H1 (cell line): ENCODE measurements at regions not wholly inside any gene's neighbourhood (a gene's known extent, or its start where the extent isn't known, plus 50 kb on each side); places are given as distances from the start of the nearest gene placed in this dataset.

Experiments used
- CTCF ChIA-PET: fragments of 300-600 bp; sonication (Branson Sonifier 250); formaldehyde crosslinking; loops from one replicate; lab custom pipeline; 2021; ENCODE audit not compliant: partially characterized antibody; lab: Charles Lee
- POLR2A ChIA-PET: fragments of 300-600 bp; sonication (Branson Sonifier 250); formaldehyde crosslinking; loops from one replicate; lab custom pipeline; 2021; ENCODE audit warnings: inconsistent platforms; ENCODE audit not compliant: partially characterized antibody; lab: Charles Lee
- DNase-seq, 2 experiments: peaks; one replicate each; pipeline versions ENCODE4 v3.0.0 to v3.0.0-alpha.2; 2010 to 2022; ENCODE audit warnings: low spot score in 2 of 2, low read depth in 1 of 2, mixed read lengths in 1 of 2
- FAIRE-seq: peaks from 2 replicates; lab custom pipeline; 2011; peaks lifted over from hg19 to GRCh38; lab: Jason Lieb, UNC
- H2AFZ ChIP-seq: 2 replicates; pipeline ENCODE4 v1.8.1; 2012; ENCODE audit warnings: low read length, inconsistent platforms
- H2AK5ac ChIP-seq: 2 replicates; pipeline ENCODE4 v1.6.1; 2013; ENCODE audit warnings: low read depth, low read length
- H2BK120ac ChIP-seq: replicated peaks from 2 replicates; pipeline ENCODE3; 2013; ENCODE audit warnings: low read depth, low read length, inconsistent platforms
- H2BK12ac ChIP-seq: 2 replicates; pipeline ENCODE4 v1.6.1; 2013; ENCODE audit warnings: low read depth, low read length
- H2BK15ac ChIP-seq: 2 replicates; pipeline ENCODE4 v1.6.1; 2013; ENCODE audit warnings: low read length
- H2BK20ac ChIP-seq: 2 replicates; pipeline ENCODE4 v1.6.1; 2013; ENCODE audit warnings: low read length
- H2BK5ac ChIP-seq: 2 replicates; pipeline ENCODE4 v1.6.1; 2013; ENCODE audit warnings: low read depth, low read length
- H3K14ac ChIP-seq: 2 replicates; pipeline ENCODE4 v1.6.1; 2013; ENCODE audit warnings: inconsistent platforms; ENCODE audit not compliant: insufficient read length
- H3K18ac ChIP-seq: 2 replicates; pipeline ENCODE4 v1.6.1; 2013; ENCODE audit warnings: low read length; ENCODE audit errors: extremely low read depth
- H3K23ac ChIP-seq: 2 replicates; pipeline ENCODE4 v1.6.1; 2013; ENCODE audit warnings: inconsistent platforms; ENCODE audit not compliant: insufficient read length
- H3K23me2 ChIP-seq: 2 replicates; pipeline ENCODE4 v1.6.1; 2013; ENCODE audit warnings: low read depth, low read length
- H3K27ac ChIP-seq: 2 replicates; pipeline ENCODE4 v1.6.1; 2011; ENCODE audit warnings: low read depth, low read length, inconsistent platforms
- H3K27me3 ChIP-seq, 4 experiments: replicated peaks in 1 of 4; 1 replicate in 1 of 4; 2 replicates in 3 of 4; pipeline versions ENCODE4 v1.6.1 to v1.8.1; 2011 to 2013; ENCODE audit warnings: low read length in 3 of 4, mild to moderate bottlenecking in 3 of 4, inconsistent platforms in 2 of 4, mixed read lengths in 2 of 4, moderate library complexity in 1 of 4; ENCODE audit not compliant: control insufficient read depth in 3 of 4, insufficient read depth in 3 of 4; ENCODE audit errors: extremely low read depth in 1 of 4
- H3K36me3 ChIP-seq, 4 experiments: 2 replicates each; pipeline versions ENCODE4 v1.6.1 to v1.8.1; 2011 to 2013; ENCODE audit warnings: mild to moderate bottlenecking in 4 of 4, low read length in 3 of 4, moderate library complexity in 2 of 4, control low read depth in 1 of 4, inconsistent platforms in 1 of 4; ENCODE audit not compliant: insufficient read depth in 4 of 4, control insufficient read depth in 2 of 4
- H3K4ac ChIP-seq: replicated peaks from 2 replicates; pipeline ENCODE3; 2013; ENCODE audit warnings: low read length, low read depth, mixed read lengths, inconsistent platforms; ENCODE audit not compliant: insufficient read length
- H3K4me1 ChIP-seq, 4 experiments: replicated peaks in 1 of 4; 1 replicate in 1 of 4; 2 replicates in 3 of 4; pipeline versions ENCODE4 v1.6.1 to v1.8.1; 2011 to 2013; ENCODE audit warnings: low read length in 3 of 4, inconsistent platforms in 2 of 4, mixed read lengths in 1 of 4; ENCODE audit not compliant: insufficient read depth in 4 of 4, control insufficient read depth in 3 of 4
- H3K4me2 ChIP-seq, 2 experiments: 2 replicates each; pipeline versions ENCODE4 v1.6.1 to v1.8.1; 2011 to 2013; ENCODE audit warnings: low read depth in 2 of 2, low read length in 2 of 2, control low read depth in 1 of 2, inconsistent platforms in 1 of 2, mild to moderate bottlenecking in 1 of 2; ENCODE audit not compliant: insufficient read depth in 1 of 2
- H3K4me3 ChIP-seq, 4 experiments: fragments of 200-600, 300-600 bp in 1 of 4; sonication (generic), shearing (Covaris generic), sonication (Bioruptor Twin) in 1 of 4; 2 replicates each; pipeline versions ENCODE4 v1.5.1 to v1.8.1; 2011 to 2016; ENCODE audit warnings: low read length in 4 of 4, low read depth in 3 of 4, control low read depth in 2 of 4, inconsistent platforms in 2 of 4, mild to moderate bottlenecking in 2 of 4, mixed read lengths in 1 of 4, moderate library complexity in 1 of 4; ENCODE audit not compliant: insufficient read depth in 2 of 4; ENCODE audit errors: extremely low read depth in 1 of 4
- H3K56ac ChIP-seq: replicated peaks from 2 replicates; pipeline ENCODE3; 2013; ENCODE audit warnings: low read depth, mild to moderate bottlenecking, mixed read lengths, low read length, inconsistent platforms; ENCODE audit not compliant: insufficient read length
- H3K79me1 ChIP-seq: 2 replicates; pipeline ENCODE4 v1.6.1; 2013; ENCODE audit warnings: low read depth, low read length, control low read depth
- H3K79me2 ChIP-seq, 2 experiments: 2 replicates each; pipeline versions ENCODE4 v1.6.1 to v1.8.1; 2012 to 2013; ENCODE audit warnings: low read length in 2 of 2, mild to moderate bottlenecking in 2 of 2, inconsistent platforms in 1 of 2; ENCODE audit not compliant: insufficient read depth in 2 of 2, control insufficient read depth in 1 of 2
- H3K9ac ChIP-seq, 4 experiments: replicated peaks in 1 of 4; 1 replicate in 1 of 4; 2 replicates in 3 of 4; pipeline versions ENCODE4 v1.6.1 to v1.8.1; 2011 to 2013; ENCODE audit warnings: low read depth in 3 of 4, low read length in 3 of 4, control low read depth in 2 of 4, mild to moderate bottlenecking in 2 of 4, moderate library complexity in 2 of 4, inconsistent platforms in 1 of 4; ENCODE audit errors: extremely low read depth in 1 of 4
- H3K9me3 ChIP-seq, 2 experiments: 2 replicates each; pipeline versions ENCODE4 v1.6.1 to v1.8.1; 2012 to 2013; ENCODE audit warnings: mild to moderate bottlenecking in 2 of 2, moderate library complexity in 2 of 2, control low read depth in 1 of 2, inconsistent platforms in 1 of 2, low read depth in 1 of 2, low read length in 1 of 2, mixed read lengths in 1 of 2; ENCODE audit not compliant: insufficient read depth in 2 of 2
- H4K20me1 ChIP-seq, 2 experiments: replicated peaks in 1 of 2; 2 replicates each; pipeline versions ENCODE3 to v1.8.1; 2011 to 2013; ENCODE audit warnings: inconsistent platforms in 2 of 2, low read length in 2 of 2, mild to moderate bottlenecking in 1 of 2; ENCODE audit not compliant: insufficient read depth in 2 of 2, control insufficient read depth in 1 of 2
- H4K5ac ChIP-seq: 2 replicates; pipeline ENCODE4 v1.6.1; 2013; ENCODE audit warnings: low read length, low read depth, mixed read lengths, inconsistent platforms; ENCODE audit not compliant: insufficient read length
- H4K8ac ChIP-seq: 2 replicates; pipeline ENCODE4 v1.8.0; 2013; ENCODE audit warnings: mild to moderate bottlenecking, moderate library complexity, low read length, inconsistent platforms; ENCODE audit not compliant: insufficient read depth; ENCODE audit errors: extremely low read depth
- H4K91ac ChIP-seq: replicated peaks from 2 replicates; pipeline ENCODE3; 2013; ENCODE audit warnings: low read length, mixed read lengths, inconsistent platforms; ENCODE audit not compliant: insufficient read length
- BACH1 ChIP-seq: IDR thresholded peaks from 2 replicates; pipeline ENCODE4 v1.6.1; 2012; ENCODE audit warnings: low read length, improper control_type of control experiment
- CBX8 ChIP-seq: fragments of 300-800, 300-1000 bp; sonication (generic); IDR thresholded peaks from 2 replicates; pipeline ENCODE4 v1.7.1; 2016; ENCODE audit warnings: low read depth, low read length, borderline replicate concordance
- CEBPB ChIP-seq: IDR thresholded peaks from 2 replicates; pipeline ENCODE4 v1.6.1; 2012; ENCODE audit warnings: low read depth, low read length
- JUN ChIP-seq: IDR thresholded peaks from 2 replicates; pipeline ENCODE4 v1.6.1; 2011; ENCODE audit warnings: low read depth, mild to moderate bottlenecking, improper control_type of control experiment, low read length
- NRF1 ChIP-seq: IDR thresholded peaks from 2 replicates; pipeline ENCODE4 v1.6.1; 2011; ENCODE audit warnings: mild to moderate bottlenecking, low read depth, low read length, improper control_type of control experiment
- POLR2A ChIP-seq, 2 experiments: IDR thresholded peaks; 1 replicate in 1 of 2; 2 replicates in 1 of 2; pipeline ENCODE4 v1.6.1; 2011; ENCODE audit warnings: low read depth in 2 of 2, low read length in 2 of 2, mild to moderate bottlenecking in 2 of 2; ENCODE audit errors: control extremely low read depth in 1 of 2
- RFX5 ChIP-seq: IDR thresholded peaks from 2 replicates; pipeline ENCODE4 v1.6.1; 2011; ENCODE audit warnings: low read depth, low read length, improper control_type of control experiment, borderline replicate concordance
- SAP30 ChIP-seq: fragments of 300-600 bp; sonication (generic); IDR thresholded peaks from 2 replicates; pipeline ENCODE4 v1.7.1; 2012; ENCODE audit warnings: low read length, moderate library complexity, mild to moderate bottlenecking, inconsistent platforms; ENCODE audit not compliant: insufficient read depth, insufficient replicate concordance
- SP1 ChIP-seq: IDR thresholded peaks from 2 replicates; pipeline ENCODE4 v1.6.1; 2011; ENCODE audit warnings: low read depth, low read length
- TEAD4 ChIP-seq: IDR thresholded peaks from 2 replicates; pipeline ENCODE4 v1.6.1; 2012; ENCODE audit warnings: low read depth, low read length, inconsistent platforms, mixed read lengths
- YY1 ChIP-seq: IDR thresholded peaks from 2 replicates; pipeline ENCODE4 v1.6.1; 2011; ENCODE audit warnings: low read depth, mild to moderate bottlenecking, low read length
- TF ChIP-seq, protein P1 (sequence below): IDR thresholded peaks from 2 replicates; pipeline ENCODE4 v1.6.1; 2011; ENCODE audit warnings: low read depth, mild to moderate bottlenecking, low read length; ENCODE audit not compliant: insufficient read depth
- TF ChIP-seq, protein P2 (sequence below): IDR thresholded peaks from 2 replicates; pipeline ENCODE4 v1.6.1; 2012; ENCODE audit warnings: inconsistent platforms
- TF ChIP-seq, protein P3 (sequence below): IDR thresholded peaks from 2 replicates; pipeline ENCODE4 v1.6.1; 2012; ENCODE audit warnings: low read length, inconsistent platforms

DNA sequence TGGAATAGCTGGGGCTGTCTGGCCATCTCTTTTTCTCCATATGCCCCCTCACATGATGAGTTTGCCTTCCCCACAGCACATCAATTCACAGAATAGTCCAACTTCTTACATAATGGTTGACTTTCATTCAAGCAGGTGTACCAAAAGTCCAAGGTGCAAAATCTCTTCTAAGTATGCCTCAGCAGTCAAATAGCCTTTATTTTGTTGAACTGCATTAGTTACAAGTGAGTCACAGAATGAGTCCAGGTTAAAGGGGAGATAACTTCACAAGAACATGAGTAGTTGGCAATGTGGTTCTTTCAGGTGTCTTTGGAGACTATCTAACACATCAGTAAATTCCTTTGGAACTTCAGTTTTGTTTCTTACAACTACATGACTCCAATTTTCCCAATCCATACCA, 672.5 kb downstream of the PRELID2 start:
- Histone ChIP-seq H3K27me3 (peaks cover 1 to 14% (median 2%) of the 10 kb centered on the region in 4 experiments; a peak in 3 of 7 replicates), H2BK120ac (no peak overlapping the region), H4K91ac (no peak overlapping the region), H2BK15ac (no peak overlapping the region), H2AFZ (no peak overlapping the region), H3K4ac (no peak overlapping the region), H3K36me3 (no peaks in the 10 kb centered on the region), H3K18ac (no peak overlapping the region), H3K9me3 (no peaks in the 10 kb centered on the region), H2BK5ac (no peak overlapping the region), H3K4me2 (no peak overlapping the region), H2BK12ac (no peak overlapping the region), H3K9ac (no peak overlapping the region), H4K8ac (no peak overlapping the region), H3K27ac (no peak overlapping the region), H3K56ac (no peak overlapping the region), H4K20me1 (no peaks in the 10 kb centered on the region), H3K4me3 (no peak overlapping the region), H2BK20ac (no peak overlapping the region), H3K79me2 (no peaks in the 10 kb centered on the region), H3K23me2 (no peaks in the 10 kb centered on the region), H3K23ac (no peak overlapping the region), H3K14ac (no peak overlapping the region), H4K5ac (no peak overlapping the region), H2AK5ac (no peak overlapping the region), H3K79me1 (no peaks in the 10 kb centered on the region), H3K4me1 (peaks cover 2 to 7% (median 4%) of the 10 kb centered on the region in 4 experiments; a peak in 3 of 7 replicates)
- CTCF ChIA-PET = no interaction called here
- POLR2A ChIA-PET = no interaction called here
- no peak for FAIRE-seq
- DNase-seq = no peak
- TF ChIP-seq, protein P1, sequence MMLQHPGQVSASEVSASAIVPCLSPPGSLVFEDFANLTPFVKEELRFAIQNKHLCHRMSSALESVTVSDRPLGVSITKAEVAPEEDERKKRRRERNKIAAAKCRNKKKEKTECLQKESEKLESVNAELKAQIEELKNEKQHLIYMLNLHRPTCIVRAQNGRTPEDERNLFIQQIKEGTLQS = no peak
- TF ChIP-seq CEBPB = no peak
- TF ChIP-seq, protein P2, sequence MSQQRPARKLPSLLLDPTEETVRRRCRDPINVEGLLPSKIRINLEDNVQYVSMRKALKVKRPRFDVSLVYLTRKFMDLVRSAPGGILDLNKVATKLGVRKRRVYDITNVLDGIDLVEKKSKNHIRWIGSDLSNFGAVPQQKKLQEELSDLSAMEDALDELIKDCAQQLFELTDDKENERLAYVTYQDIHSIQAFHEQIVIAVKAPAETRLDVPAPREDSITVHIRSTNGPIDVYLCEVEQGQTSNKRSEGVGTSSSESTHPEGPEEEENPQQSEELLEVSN = no peak
- no peak for TF ChIP-seq YY1
- TF ChIP-seq, protein P3, sequence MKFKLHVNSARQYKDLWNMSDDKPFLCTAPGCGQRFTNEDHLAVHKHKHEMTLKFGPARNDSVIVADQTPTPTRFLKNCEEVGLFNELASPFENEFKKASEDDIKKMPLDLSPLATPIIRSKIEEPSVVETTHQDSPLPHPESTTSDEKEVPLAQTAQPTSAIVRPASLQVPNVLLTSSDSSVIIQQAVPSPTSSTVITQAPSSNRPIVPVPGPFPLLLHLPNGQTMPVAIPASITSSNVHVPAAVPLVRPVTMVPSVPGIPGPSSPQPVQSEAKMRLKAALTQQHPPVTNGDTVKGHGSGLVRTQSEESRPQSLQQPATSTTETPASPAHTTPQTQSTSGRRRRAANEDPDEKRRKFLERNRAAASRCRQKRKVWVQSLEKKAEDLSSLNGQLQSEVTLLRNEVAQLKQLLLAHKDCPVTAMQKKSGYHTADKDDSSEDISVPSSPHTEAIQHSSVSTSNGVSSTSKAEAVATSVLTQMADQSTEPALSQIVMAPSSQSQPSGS = no peak
- TF ChIP-seq RFX5 = no peak
- TF ChIP-seq SAP30 = no peak
- no peak for TF ChIP-seq NRF1
- no peak for TF ChIP-seq JUN
- TF ChIP-seq CBX8 = no peak
- no peak for TF ChIP-seq SP1
- TF ChIP-seq TEAD4 = no peak
- TF ChIP-seq POLR2A (IDR thresholded peaks at IDR 0.05; ENCODE audit: control extremely low read depth in 1 of 2, low read depth in 2 of 2, low read length in 2 of 2) = no peak
- no peak for TF ChIP-seq BACH1
